HG02798 (cell line): ENCODE measurements at regions not wholly inside any gene's neighbourhood (a gene's known extent, or its start where the extent isn't known, plus 50 kb on each side); places are given as distances from the start of the nearest gene placed in this dataset.

Source experiments
- ATAC-seq: cut with Tn5 transposase; IDR thresholded peaks from one replicate; pipeline ENCODE4 v1.9.1; 2021; ENCODE audit warnings: mild to moderate bottlenecking; ENCODE audit not compliant: unreplicated experiment, poor library complexity

DNA sequence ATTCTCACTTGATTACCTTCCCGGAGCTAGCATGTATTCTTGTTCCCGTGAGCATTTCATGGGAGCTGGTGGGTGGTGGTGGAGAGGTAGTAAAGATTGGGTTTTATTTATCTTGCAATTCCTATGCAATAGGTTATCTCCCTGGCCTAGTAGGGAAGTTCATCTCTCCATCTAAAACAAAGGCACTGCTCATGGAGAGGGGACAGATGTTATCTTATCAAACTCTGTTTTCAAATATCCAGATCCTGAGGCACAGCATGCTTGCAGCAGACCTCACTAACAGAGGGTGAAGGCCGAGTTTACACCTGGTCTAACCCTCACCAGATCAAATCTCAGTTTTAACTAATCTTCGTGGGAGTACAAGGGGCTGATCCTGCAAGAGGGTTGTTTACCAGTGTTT, 98.9 kb downstream of the CYRIA start:
- ATAC-seq: no peak

DNA sequence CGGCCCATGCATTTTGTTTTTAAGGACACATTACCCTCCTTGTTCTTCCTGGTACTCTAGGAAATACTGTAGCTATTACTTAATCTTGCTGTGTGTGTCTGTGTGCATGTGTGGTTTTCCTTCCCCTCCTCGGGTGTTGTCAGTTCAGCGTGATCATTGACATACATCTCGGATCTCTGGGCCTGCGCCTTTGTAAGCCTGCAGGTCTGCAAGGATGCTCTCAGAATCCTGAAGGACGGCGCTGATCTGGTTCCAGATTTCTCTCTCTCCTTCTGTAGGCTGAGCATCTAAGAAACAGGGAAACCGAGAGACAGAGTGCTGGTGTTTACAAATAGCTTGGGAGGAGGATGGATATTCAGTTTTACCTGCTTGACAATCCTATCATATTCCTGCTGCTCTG, 100.2 kb downstream of the CYRIA start:
- ATAC-seq: no peak

DNA sequence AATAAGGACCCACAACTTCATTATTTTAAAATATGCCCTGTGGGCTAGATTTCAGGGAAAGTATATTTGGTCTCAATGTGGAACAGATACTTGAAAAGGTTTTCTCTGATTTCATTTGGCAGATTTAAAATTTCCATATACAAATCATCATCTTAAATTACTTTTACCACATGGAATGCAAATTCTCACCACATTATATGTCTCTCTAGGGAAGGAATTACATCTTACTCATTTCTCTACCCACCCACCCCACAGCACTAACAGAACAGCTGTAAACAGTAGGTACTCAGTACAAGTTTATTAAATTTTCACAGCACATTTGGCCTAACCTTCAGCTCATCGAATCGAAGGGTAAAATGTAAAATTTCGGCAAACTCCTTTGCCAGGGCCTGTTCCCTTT, 104.0 kb downstream of the CYRIA start:
- no peak for ATAC-seq

DNA sequence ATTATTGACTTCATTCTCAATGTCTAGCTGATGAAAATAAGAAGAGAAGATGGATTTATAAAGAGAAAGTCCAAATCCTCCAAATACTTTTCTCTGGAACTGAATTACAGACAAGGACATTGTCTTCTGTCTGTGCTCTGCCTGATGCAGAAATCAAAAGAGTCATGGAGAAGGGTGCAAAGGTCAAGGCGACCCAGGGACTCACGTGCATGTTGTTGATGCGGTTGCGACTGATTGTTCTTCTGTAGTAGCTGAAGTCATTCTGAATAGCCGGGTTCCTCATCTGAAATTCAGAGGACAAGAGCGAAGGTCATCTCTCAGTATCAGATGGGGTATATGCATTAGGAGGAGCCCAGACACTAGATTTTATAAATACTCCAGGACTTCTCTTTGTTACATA, 104.4 kb downstream of the CYRIA start:
- ATAC-seq: no peak

DNA sequence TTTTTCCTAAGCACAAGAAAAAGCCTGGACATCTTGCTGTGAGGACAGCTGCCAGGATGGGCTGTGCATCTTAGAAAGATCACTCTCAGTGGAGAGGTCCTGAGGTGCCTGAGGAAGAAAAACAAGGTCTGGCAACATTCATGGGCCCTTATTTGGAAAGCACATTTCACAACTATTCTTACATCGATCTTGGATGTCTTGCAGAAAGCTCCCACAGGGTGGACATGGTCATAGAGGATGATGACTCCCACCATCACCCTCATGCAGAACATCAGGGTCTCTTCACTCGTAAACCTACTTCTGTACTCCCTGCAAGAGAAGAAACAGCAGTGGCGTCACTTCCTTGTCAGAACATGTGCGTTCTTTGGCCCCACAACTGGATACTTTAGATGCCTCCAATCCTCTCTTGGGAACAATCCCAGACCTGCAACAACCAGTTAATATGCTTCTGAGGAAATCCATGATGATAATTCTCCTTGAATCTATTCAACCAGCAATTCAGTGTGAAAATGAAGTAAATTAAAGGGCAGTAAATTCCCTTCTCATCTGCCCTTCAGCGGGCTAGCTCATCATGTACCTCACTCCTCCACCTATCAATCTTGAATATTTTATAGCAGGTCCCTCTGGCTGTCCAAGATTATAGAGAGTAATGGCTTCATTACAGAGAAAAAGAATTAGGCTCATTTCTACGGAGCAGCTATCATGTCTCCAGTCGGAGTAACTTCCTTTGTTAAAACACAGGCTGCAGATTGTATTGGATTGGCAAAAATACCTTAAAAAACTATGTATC, 106.2 kb downstream of the CYRIA start:
- no peak for ATAC-seq

DNA sequence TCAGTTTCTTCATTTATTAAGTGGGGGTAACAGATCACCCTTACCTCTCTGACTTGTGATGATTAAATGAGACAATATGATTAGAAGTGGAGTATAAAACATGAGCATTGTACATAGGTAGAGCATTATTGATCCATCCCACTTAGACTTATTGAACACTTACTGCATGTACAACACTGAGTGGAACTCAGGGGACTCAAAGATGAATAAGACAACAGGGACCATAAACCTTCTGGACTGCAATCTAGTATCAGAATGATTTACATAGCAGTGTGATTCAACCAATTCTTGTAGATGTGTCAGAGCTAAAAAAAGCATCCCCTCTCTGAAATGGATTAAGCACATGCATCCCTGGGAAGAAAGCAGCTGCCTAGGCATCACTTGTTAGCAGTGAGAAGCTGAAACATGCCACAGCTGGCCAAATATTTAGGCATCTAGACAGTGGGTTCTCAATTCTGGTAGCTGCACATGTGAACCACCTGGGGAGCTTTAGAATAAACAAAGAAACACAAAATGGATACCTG, 111.5 kb downstream of the CYRIA start:
- no peak for ATAC-seq

DNA sequence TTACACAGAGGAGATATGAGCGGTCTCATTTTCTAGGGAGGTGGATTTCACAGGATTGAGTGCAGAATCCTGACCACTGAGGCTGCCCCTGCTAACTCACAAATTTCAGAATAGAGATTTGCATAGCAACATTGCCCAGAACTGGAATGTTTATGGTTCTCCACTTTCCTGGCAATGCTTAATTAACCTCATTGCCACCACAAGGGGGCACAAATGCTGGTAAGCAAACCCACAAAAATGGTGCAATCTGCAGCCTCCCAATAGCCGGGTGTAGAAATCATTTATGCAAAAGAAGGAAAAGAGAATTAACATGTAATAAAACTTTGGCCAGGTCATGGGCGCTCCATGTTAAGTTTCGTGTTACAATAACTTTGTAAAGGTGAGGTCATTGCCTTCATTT, 112.4 kb downstream of the CYRIA start:
- no peak for ATAC-seq

DNA sequence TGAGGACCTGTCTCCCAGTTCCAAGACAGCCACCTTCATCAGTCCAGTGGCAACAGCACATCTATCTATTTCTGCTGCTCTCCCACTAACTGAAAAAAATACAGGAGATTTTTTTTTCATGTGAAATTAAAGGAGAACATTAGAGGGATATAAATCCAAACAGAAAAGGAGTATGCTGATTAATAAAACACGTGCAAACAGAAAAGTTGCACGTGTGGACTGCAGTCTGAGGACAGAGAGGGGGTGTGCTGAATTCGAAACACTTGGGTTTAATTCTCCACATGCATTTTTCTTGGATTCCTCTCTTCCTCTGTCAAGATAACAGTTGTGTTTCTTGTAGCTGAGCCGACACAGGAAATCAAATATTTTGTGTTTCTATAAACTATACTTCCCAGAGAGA, 113.4 kb downstream of the CYRIA start:
- no peak for ATAC-seq

DNA sequence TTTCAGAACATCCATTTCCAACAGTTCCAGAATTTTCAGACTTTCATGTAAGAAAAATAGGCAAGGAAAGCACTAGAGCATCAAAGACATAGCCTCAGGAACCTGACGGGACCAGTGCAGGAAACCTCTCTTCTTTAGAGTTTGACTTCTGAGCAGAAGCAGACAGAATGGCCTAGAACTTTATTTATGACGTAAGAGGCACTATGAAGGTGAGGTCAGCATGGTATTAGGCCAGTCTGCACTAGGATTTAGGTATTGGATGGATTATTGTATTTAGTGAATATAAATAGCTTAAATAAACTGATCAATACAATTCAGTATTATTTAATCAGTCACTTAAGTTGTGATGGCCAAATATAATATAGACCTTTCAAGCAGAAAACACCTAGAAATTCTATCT, 117.6 kb downstream of the CYRIA start:
- ATAC-seq: no peak

DNA sequence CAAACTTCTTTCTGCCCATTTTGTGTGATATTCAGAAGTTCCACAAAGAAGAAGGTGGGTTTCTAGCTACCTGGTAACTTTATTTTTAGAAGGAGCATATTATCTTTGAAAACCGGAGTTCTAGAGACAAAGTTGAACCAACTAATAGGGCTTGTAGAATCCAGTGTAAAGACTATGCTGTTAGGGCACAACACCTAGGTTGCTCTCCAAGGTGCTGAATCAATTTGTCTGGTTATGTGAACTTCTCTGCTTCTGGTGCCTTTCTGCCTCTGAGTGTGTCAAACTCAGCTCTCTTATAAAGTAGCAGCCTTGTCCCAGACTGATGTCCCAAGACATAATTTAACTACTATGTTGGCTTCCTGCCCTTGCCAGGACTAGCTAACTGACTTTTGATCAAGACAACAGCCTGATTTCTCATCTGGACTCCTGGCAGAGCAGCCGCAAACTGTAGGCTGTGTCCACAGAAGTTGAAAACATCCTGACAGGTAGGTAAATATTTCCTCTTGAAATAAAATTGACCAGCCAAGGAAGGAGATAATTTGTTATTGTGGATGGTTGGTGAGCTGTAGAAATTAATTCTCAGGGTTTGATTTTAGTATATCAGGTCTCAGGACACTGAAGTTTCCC, 119.4 kb downstream of the CYRIA start:
- ATAC-seq: no peak

DNA sequence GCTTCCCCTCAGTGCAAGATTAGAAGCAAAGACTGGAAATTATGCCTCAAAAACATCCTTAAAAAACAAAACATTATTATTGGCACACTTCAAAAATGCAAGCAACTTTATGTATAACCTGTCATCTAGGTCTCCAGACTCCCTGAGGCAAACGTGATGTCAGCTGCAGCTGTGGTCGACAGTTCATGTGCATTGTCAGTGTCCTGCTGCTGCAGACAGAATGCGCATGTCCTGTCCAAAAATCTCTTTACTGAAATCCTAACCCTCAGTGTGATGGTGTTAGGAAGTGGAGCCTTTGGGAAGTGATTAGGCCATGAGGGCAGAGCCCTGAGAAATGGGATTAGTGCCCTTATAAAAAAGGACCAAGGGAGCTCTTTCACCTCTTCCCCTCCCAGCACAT, 126.9 kb downstream of the CYRIA start:
- ATAC-seq: no peak

DNA sequence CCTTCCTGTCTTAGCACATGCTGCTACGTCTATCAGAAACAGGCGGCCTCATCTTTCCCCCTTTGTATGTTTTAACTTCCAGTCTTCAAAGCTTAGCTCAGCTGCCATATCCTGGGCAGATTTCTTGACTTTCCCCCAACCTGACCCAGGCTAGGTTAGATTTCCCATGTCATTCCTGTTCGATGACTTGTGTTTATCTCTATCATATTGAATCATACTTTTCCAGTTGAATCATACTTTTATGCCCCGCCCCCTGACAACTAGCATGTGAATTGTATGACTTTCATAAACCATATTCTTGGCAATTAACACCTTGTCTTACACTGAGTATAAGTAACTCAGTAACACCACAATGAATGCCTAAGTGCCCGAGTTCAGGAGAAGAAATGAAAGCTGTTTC, 128.3 kb downstream of the CYRIA start:
- no peak for ATAC-seq

DNA sequence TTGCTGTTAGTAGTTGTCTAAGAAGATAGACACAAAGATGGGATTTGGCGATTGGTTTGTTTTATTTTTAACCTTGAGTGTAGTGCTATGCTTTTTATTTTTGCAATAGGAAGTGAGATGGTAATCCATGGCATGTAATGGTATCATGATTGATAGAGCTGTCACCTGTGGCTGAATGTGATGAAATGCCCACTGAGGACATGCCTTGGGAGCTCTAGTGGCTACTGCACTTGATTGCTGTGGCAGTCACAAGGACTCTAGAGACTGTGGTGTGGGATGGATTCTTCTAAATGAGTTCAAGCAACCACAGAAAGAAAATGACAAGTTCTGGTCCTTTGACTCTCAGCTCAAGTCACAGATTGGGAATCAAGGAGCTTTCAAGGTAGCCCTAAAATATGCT, 139.4 kb downstream of the CYRIA start:
- ATAC-seq: no peak

DNA sequence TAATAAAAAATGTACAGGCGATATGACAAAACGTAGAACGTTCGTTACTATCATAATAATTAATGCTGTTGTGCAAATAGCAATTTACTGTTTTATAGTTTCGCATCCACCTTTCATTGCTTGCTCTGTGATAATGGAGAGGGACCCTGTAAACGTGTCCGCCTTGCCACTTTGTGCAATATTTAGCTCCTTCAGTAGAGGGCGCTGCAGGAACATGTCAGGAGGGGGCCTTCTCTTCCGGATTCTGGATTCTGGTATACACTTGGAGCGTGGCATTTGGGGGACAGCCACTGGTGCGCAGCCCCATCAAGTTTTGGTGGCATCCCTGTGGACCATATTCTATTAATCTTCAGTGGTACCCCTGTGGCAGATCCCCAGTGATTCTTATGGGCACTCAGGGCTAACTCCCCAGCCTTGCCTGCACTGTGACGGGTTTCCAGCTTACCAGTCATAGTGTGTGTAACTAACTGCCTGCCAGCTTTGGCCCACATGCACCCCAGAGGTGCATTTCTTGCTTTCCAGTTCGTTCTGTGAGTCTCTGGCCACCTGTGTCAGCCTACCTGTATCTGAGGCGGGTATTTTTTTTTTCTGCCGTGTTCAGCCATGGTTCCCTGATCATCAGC, 140.3 kb downstream of the CYRIA start:
- no peak for ATAC-seq

DNA sequence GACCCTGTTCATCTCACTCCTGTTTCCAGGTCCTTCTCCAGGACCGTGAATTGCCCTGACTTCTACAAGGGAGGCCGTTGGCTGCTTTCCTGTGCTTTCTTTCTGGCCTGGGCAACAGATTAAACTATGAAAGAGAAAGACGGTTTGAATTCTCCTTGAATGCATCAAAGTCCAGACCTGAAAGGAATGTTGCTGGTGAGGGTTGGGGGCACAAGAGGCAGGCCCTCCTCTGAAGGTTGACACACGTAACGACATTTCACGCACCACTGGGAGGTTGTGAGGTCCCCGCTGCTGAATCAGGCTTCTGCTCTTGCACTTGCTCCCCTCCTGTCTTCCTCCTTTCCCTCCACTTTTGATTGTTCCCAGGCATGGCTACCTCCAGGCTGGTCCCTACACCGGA, 141.9 kb downstream of the CYRIA start:
- ATAC-seq: no peak

DNA sequence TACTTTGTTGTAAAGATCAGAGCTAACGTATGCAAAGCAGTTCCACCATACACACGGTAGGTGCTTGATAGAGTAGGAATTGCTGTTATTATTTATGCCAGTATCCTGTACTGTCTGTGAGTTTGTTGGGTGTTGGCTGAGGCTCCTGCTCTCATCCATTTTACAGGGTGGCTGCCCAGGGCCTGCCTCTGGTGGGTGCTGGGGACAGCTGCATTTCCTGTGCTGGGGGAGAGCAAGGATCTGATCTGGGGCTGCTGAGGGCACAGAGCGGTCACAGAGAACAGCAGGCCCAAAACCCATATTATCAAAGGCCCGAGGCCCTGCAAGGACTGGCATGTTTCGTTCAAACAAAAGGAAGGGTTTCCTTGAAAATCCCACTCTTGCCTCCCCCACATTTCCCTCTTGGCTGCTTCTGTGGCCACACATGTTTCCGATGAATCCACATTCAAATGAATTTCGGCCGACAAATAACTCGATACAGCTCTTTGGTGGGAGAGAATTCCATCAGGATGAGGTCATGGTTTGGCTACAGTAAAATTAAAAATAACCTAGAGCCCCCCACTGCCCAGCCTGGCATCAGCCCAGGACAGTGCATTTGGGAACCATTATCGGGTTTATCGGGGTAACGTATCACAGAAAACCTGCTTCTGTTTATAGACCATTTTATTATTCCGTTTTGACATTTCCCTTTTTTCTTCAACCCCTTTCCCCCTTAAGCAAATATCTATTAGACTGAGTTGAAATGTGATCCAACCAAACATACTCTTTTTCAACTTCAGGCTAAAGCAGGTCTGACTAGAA, 143.4 kb downstream of the CYRIA start:
- ATAC-seq: no peak

DNA sequence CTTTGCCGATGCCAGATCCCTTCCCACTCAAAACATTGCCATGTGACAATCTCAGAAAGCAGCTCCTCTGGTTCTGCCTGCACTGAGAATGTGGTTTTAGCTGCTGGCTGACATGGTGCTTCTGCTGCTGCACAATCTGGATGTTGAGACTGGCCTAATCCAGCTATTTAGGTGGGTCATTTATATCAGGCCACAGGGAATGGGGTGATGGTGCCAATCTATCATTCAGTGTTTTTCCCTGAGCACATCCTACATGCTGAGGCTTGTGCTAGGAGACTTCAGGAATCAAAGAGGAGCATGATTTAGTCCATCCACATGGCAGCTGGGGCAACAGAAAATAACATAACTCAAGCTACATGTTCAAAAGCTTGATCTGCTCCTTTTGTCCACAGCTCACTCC, 144.7 kb downstream of the CYRIA start:
- ATAC-seq: no peak

DNA sequence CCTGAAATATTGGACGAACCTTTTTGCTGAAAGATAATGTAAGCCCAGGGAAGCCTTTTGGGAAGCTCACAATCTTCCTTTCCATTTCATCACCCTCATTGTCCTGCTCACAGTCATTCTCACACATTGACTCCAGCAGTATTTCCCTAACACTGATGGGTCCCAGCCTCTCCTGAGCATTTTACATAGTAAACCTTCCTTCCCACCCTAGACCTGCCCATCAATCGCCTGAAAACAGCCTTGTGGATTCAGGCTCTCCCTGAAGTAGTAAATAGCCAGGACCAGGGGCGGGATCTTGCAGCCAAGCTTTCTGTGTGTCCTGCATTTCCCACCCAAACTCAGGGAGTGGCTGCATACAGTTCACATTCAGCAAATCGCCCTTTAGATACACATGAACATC, 149.9 kb downstream of the CYRIA start:
- no peak for ATAC-seq

DNA sequence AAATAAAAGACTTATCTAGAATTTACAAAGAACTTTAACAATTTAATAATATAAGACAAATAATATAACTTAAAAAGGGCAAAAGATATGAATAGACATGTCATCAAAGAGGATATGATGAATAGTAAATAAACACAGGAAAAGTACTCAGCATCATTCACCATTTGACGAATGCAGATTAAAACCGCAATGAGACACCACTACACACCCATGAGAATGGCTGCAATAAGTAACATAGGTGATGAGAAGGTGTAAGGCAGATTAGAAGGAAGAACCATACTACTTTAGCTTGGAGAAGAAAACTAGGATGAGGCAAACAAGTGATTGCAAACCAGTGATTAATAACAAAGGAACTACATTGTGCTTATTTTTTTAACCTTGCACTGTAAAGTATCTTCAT, 152.0 kb downstream of the CYRIA start:
- ATAC-seq: no peak

DNA sequence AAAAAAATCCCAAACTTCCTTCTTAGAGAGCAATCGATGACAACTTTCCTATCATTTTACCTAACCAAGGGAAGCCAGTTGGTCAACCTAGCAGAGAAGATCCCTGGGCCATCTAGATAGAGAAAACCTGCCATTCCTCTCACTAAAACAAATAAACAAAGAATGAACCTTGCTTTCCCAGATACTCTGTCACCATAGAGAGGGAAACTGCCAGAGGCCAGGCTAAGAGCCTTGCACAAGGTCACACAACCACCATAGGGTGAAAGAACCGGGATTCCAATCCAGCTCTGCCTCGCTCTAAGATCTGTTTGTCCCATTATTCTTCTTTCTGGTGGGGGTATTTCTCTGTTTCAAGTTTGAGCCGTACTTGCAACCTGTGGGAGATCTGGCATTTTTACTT, 154.6 kb downstream of the CYRIA start:
- no peak for ATAC-seq

DNA sequence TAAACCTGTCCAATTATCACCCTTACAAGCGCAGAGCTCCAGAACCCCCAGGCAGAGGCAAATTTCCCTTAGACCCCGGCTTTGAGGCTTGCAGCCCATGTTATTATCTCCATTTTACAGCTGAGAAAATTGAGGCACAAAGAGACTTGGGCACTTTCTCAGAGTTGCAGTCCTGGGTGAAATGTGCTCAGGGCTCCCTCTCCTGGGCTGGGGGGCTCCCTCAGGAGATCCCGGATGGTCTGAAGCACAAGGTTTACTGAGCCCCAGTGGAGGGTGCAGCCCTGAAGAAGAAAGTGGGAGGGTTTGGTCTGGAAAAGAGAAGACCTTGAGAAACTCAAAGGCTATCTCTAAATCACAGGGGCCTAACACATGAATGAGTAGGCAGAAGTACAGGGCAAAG, 156.6 kb downstream of the CYRIA start:
- ATAC-seq: no peak
